ENCODE measurements at regions not wholly inside any gene's neighbourhood (a gene's known extent, or its start where the extent isn't known, plus 50 kb on each side); places are given as distances from the start of the nearest gene placed in this dataset.

GRCh38 chr4:14695095-14695845, 307.0 kb upstream of the CPEB2 start:
- no peaks in the 10 kb centered on the region for H3K27me3 ChIP-seq

GRCh38 chr4:14700083-14700482, 302.2 kb upstream of the CPEB2 start:
- Histone ChIP-seq H3K4me3 (ENCODE audit: low read depth, low read length) (no peak overlapping the region), H3K9me3 (no peaks in the 10 kb centered on the region), H3K27me3 (no peaks in the 10 kb centered on the region), H3K36me3 (no peaks in the 10 kb centered on the region), H3K4me1 (no peaks in the 10 kb centered on the region)
- DNase-seq: no peak
- no peak for TF ChIP-seq CTCF (IDR thresholded peaks at IDR 0.05; ENCODE audit: low read depth, low read length)

More at GRCh38 chr4:14695095-14695845, 307.0 kb upstream of the CPEB2 start:
- no peaks in the 10 kb centered on the region for H3K4me1 ChIP-seq
- DNase-seq: no peak
- no peak for TF ChIP-seq CTCF (IDR thresholded peaks at IDR 0.05; ENCODE audit: low read depth, low read length)
- no peaks in the 10 kb centered on the region for H3K9me3 ChIP-seq
- no peaks in the 10 kb centered on the region for H3K36me3 ChIP-seq
- H3K4me3 ChIP-seq (ENCODE audit: low read depth, low read length): no peak overlapping the region

GRCh38 chr4:14700544-14700943, 301.7 kb upstream of the CPEB2 start:
- DNase-seq: no peak
- H3K4me1 ChIP-seq: no peaks in the 10 kb centered on the region
- no peaks in the 10 kb centered on the region for H3K36me3 ChIP-seq
- TF ChIP-seq CTCF (IDR thresholded peaks at IDR 0.05; ENCODE audit: low read depth, low read length): no peak
- H3K4me3 ChIP-seq (ENCODE audit: low read depth, low read length): no peak overlapping the region
- H3K9me3 ChIP-seq: no peaks in the 10 kb centered on the region
- no peaks in the 10 kb centered on the region for H3K27me3 ChIP-seq

GRCh38 chr4:14701389-14701788, 300.9 kb upstream of the CPEB2 start:
- Histone ChIP-seq H3K4me1 (no peaks in the 10 kb centered on the region), H3K9me3 (no peaks in the 10 kb centered on the region), H3K4me3 (ENCODE audit: low read depth, low read length) (no peak overlapping the region), H3K36me3 (no peaks in the 10 kb centered on the region), H3K27me3 (no peaks in the 10 kb centered on the region)
- no peak for DNase-seq
- no peak for TF ChIP-seq CTCF (IDR thresholded peaks at IDR 0.05; ENCODE audit: low read depth, low read length)

- Histone ChIP-seq H3K4me1 (no peaks in the 10 kb centered on the region), H3K9me3 (no peaks in the 10 kb centered on the region), H3K4me3 (ENCODE audit: low read depth, low read length) (no peak overlapping the region), H3K36me3 (no peaks in the 10 kb centered on the region), H3K27me3 (no peaks in the 10 kb centered on the region)
- no peak for TF ChIP-seq CTCF (IDR thresholded peaks at IDR 0.05; ENCODE audit: low read depth, low read length)
- DNase-seq: no peak
Measured at GRCh38 chr4:14701896-14702295, 300.4 kb upstream of the CPEB2 start.

GRCh38 chr4:14708574-14708973, 293.7 kb upstream of the CPEB2 start:
- no peak overlapping the region for H3K4me3 ChIP-seq (ENCODE audit: low read depth, low read length)
- H3K27me3 ChIP-seq: no peaks in the 10 kb centered on the region
- no peaks in the 10 kb centered on the region for H3K36me3 ChIP-seq
- no peak for DNase-seq
- no peaks in the 10 kb centered on the region for H3K9me3 ChIP-seq
- TF ChIP-seq CTCF (IDR thresholded peaks at IDR 0.05; ENCODE audit: low read depth, low read length): no peak
- H3K4me1 ChIP-seq: no peaks in the 10 kb centered on the region

Measured in BE2C (cell line).